Astrocyte of the spinal cord (primary cell): ENCODE measurements at regions not wholly inside any gene's neighbourhood (a gene's known extent, or its start where the extent isn't known, plus 50 kb on each side); places are given as distances from the start of the nearest gene placed in this dataset.

ENCODE experiments used
- DNase-seq: peaks from one replicate; pipeline ENCODE4 v3.0.0; 2011; ENCODE audit warnings: low read depth, low spot score
- H3K4me3 ChIP-seq: 2 replicates; pipeline ENCODE4 v1.5.1; 2011; ENCODE audit warnings: low read depth, mild to moderate bottlenecking, low read length, moderate library complexity
- CTCF ChIP-seq: IDR thresholded peaks from 2 replicates; pipeline ENCODE4 v1.5.1; 2012; ENCODE audit warnings: low read depth, mild to moderate bottlenecking, low read length, inconsistent platforms
- in situ Hi-C: cut with HindIII; loops from 2 replicates; pipeline ENCODE4 v1.10.0; 2017; ENCODE audit warnings: low sequenced_read_pairs

- DNase-seq = no peak
- in situ Hi-C loops = no loop called here
- TF ChIP-seq CTCF = no peak
- H3K4me3 ChIP-seq = no peak overlapping the region
Measured at GRCh38 chr5:66353186-66353585, 209.1 kb downstream of the SREK1 start.

- H3K4me3 ChIP-seq = no peak overlapping the region
- TF ChIP-seq CTCF = no peak
- no peak for DNase-seq
- in situ Hi-C loops = no loop called here
Measured at GRCh38 chr5:66354422-66354821, 210.3 kb downstream of the SREK1 start.

DNA sequence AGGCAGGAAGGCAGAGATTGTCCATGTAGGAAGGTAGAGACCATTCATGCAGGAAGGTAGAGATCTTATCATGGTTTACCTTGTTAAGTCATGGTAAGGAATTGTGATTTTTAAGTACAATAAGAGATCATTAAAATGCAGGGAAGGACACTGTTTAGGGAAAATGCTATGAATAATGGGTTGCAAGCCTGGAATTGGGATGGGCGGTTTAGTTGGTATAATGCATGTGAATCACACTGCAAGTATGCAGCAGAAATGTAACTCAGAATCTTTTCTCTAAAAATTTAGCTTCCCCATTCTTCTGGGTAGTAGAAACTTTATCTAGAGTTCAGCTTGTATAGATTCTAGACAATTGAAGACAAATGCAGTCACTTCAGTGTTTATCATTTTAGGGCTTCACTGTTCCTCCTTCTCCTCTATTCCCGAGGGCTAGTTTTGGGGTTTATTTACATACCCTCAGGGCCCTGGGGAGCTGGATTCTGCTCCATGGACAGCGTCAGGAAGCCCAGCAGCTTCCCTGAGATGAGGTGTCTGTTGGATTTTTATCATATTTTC is 212.0 kb downstream of the SREK1 start:
- in situ Hi-C loops = no loop called here
- DNase-seq = no peak
- no peak overlapping the region for H3K4me3 ChIP-seq
- TF ChIP-seq CTCF = no peak

DNA sequence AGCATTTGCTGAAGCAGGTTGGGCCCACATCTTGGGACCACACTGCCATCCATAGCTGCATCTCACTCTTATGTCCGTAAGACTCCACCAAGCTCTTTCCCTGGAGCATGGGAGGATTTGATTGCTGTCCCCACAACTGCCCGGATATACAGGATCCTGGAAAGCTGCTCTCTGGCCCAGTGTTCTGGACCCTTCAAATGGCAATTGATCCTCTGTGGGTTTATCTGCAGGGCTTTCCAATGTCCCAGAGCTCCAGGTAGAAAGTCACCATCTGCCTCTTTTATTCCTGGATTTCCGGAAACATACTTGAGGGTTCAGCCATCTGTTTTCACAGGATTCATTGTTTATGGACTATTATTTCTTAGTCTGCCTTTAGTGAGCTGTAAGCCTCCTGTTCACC is 214.6 kb downstream of the SREK1 start:
- TF ChIP-seq CTCF = no peak
- in situ Hi-C loops = no loop called here
- DNase-seq = no peak
- no peak overlapping the region for H3K4me3 ChIP-seq

GRCh38 chr5:66361070-66361469 is 217.0 kb downstream of the SREK1 start:
- DNase-seq = no peak
- in situ Hi-C loops = no loop called here
- no peak for TF ChIP-seq CTCF
- H3K4me3 ChIP-seq = no peak overlapping the region

DNA sequence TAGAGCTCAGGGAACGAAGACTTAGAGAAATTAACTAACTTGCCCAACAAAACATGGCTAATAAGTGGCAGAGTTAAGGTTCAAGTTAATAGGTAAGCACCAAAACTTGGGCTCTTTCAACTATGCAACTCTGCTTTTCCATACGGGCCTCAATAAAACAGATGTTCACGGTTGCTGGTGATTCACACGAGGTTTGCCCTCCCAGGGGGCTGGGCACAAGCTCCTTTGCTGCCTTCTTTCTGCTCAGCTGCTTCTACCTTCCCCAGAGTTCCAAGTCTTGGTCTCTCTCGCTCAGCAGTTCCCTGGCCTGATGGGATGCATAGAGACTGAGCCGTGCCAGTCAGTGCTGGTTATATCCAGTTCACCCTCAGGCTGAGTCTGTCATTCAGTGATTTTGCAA is 217.9 kb downstream of the SREK1 start:
- in situ Hi-C loops = no loop called here
- no peak for TF ChIP-seq CTCF
- no peak for DNase-seq
- H3K4me3 ChIP-seq = no peak overlapping the region

DNA sequence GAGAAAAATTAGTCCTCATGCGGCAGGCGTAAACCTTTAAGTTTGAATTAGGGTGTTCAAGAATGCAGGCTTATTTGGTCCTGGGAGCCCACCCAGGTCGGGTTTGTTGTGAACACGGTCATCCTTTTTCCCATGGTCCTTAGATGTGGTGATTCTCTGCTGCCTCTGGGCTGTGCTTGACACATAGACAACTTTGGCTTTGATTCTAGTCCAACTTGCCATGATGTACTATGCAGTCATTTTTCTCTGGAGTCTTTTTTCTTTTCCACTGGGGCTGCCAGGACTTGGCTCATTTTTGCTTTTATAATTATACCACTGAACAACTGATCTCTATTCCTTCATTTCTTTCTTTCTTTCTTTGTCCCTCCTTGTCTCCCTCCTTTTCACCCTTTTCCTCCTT is 218.6 kb downstream of the SREK1 start:
- in situ Hi-C loops = no loop called here
- DNase-seq = no peak
- no peak for TF ChIP-seq CTCF
- no peak overlapping the region for H3K4me3 ChIP-seq
